Cerebellar nuclear complex (tissue), 1 donor: ENCODE measurements at regions not wholly inside any gene's neighbourhood (a gene's known extent, or its start where the extent isn't known, plus 50 kb on each side); places are given as distances from the start of the nearest gene placed in this dataset.

Source experiments
- DNase-seq, 2 experiments: peaks; one replicate each; lab custom pipeline; 2025; lab: John Stamatoyannopoulos, UW

DNA sequence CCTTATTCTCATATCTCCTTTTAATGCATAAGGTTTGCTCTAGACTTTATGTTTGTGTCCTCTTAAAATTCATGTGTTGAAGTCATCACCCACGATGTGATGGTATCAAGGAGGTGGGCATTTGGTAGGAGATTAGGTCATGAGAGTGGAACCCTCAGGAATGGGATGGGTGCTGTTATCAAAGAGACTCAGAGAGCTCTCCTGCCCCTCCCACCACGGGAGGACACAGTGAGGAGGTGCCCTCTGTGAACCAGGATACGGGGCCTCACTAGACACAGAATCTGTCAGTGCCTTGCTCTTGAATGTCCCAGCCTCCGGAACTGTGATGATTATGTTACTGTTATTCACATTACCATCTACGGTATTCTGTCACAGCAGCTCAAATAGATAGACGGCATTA, 359.0 kb downstream of the IRX1 start:
- no peak for DNase-seq

GRCh38 chr5:3957658-3958057, 362.0 kb downstream of the IRX1 start:
- no peak for DNase-seq

DNA sequence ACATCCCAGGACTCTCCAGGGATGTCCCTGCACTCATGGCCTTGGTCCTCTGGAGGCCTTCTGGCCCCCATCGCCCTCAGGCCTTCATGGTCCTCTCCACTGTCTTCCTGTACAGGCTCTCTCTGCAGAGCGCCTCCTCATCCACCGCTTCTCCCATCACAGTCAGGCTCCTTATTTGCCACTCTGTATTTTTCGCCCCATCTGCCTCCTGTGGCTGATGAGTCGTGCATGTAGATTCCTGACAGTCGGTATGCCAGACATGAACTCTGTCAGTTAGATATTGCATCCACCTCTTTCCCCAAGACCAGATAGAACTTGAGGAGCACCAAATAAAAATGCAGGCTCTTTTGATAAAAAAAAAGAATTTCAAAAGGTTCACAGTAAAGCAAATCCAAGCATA, 362.8 kb downstream of the IRX1 start:
- DNase-seq, result no peak

- DNase-seq, result no peak
Observed at GRCh38 chr5:3962113-3962512, 366.5 kb downstream of the IRX1 start.

DNA sequence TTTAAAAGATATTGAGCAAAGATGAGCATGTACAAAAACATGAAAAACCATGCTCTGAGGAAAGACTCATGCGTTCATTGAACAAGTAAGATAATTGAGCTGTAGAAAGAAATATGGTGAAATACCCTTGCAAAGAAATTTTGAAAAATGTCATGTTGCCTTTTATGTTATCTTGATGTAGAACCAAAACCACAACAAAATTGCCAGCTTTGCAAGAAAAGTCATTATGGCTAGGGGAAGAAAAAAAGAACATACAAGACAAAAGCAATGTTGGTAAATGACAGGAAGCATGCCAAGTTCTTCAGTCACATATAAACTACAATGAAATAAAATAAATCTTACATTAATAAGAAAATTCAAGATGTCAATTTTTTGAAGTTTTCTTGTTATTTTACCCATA, 368.0 kb downstream of the IRX1 start:
- DNase-seq, result no peak

- no peak for DNase-seq
Observed at GRCh38 chr5:3980156-3980555, 384.5 kb downstream of the IRX1 start.

DNA sequence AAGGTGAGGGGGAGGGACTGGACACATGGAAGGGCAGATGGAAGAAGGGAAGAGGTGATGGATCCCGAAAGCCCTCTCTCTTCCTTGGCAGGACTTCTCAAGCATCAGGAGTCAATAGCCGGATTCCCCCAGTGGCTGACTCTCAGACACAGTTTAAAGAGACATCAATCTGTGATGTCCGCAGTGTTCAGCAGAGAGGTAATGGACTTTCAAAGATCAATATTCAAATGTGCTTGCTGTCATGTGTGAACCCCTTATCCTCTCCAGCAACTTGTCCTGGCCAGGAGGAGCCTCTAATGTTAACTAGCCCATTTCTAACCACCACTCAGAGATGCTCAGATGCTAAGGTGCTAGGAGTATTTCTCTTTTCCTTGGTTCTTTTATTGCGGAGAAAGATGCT, 392.2 kb downstream of the IRX1 start:
- DNase-seq, result no peak

- no peak for DNase-seq
Observed at GRCh38 chr5:3993856-3994473, 398.3 kb downstream of the IRX1 start.

- DNase-seq, result no peak
Observed at GRCh38 chr5:3994628-3995027, 399.0 kb downstream of the IRX1 start.

DNA sequence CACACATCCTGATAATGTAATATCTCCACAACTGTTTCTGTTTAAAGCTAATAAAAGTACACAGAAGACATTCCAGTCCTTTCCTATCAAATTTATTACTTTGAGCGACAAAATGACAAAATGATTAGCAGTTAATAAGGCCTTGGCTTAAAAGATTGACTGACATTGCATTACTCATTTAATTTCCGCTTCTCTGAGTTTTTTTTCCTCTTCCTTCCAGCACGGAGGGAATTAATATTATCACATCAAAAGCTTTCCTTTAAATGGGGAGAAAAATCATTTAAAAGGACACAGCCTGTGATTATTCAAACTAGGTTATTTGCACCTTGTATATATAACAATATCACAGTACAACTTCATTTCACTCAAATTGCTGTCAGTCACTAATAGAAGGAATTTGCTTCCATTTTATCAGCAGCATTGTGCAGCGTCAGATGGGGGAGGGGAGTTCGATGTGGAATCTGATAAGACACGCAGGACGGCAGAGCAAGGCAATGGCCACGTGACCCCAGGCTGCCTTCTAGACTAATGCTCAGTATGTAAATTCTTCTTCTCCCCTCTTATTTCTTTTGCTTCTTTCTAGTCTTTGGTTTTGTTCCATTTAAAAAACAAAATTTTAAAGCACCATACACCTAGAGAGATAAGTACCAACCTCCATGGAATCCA, 400.5 kb downstream of the IRX1 start:
- no peak for DNase-seq

DNA sequence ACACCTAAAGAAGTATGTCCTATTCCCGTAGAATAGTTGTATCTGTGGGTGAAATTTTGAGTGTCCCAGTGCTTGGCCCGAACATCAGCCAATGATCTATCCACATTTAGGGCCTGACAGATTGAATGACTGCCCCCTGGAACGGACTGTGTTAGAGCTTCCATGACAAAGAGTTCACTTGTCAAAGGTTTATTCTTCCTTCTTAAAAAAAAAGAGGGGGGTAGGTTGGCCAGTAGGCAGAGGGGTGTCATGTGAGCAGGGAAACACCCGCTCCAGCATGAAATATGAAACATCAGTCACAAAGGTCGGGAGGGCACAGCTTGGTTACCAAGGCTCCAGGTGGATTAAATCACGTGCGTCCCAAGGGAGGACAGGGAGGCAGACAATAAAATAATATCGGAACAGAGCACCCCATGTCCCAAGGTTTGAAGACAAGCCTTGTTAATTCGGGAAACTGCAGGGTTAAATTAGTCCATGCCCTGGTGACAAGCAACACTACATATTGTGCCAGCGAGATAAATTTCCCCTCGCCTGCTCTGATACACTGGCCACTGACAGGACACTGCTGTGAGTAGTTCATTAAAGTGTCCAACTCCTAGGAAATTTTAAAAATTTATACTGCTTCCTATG, 401.2 kb downstream of the IRX1 start:
- no peak for DNase-seq

DNA sequence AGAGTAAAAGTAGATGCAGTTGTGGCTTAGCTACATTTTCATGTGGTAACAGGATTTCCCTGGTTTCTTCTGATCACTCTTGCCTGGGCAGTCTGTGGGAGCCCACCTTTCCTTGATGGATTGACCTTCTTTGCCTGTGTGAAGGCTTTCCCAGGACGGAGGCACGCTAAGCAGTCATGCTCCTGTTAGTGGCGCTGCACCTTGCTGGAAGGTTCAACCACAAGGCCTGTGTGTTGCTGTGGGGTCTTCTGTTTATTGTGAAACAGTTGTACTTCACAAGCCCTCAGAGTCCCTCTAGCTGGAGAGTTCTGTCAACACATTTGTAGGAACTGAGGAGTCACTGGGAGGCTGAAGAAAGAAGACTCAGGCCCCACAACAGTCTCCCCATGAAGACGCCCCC, 402.0 kb downstream of the IRX1 start:
- no peak for DNase-seq

DNA sequence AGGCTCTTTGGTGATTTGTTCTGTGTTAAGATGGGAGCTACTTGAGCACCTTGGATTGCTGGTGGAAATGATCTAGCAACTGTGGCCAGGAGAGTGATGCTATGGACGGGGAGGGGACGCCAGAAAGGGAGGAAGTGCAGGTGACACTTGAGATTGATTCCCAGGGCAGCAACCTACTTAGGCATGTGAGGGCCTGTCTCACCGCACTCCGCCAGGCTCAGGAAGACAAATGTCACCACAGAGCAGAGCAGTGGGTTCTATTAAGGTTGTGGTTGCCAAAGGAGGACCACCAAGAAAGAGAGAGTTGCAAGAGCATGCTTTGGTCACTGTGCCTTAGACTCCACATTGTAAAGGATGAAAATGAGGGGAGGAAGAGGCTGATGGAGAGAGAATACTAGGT, 404.3 kb downstream of the IRX1 start:
- no peak for DNase-seq

DNA sequence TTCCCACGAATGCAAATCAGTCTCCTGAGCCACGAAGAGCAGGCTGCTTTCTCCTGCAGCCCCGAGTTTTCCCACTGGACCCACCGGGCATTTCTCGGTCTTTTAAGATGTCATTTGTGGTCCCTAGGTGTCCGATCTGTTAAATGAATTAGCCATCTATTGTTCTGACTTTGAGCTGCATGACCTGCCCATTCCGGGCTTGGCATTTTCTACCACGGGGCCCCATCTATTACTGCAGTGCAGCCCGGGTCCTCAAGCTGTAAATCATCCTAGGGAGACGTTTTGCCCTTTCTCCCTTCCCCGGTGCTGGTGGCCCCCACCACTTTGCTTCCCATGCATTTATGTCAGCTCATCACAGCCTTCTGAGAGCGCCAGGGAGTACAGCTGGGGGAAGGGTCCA, 405.4 kb downstream of the IRX1 start:
- no peak for DNase-seq

DNA sequence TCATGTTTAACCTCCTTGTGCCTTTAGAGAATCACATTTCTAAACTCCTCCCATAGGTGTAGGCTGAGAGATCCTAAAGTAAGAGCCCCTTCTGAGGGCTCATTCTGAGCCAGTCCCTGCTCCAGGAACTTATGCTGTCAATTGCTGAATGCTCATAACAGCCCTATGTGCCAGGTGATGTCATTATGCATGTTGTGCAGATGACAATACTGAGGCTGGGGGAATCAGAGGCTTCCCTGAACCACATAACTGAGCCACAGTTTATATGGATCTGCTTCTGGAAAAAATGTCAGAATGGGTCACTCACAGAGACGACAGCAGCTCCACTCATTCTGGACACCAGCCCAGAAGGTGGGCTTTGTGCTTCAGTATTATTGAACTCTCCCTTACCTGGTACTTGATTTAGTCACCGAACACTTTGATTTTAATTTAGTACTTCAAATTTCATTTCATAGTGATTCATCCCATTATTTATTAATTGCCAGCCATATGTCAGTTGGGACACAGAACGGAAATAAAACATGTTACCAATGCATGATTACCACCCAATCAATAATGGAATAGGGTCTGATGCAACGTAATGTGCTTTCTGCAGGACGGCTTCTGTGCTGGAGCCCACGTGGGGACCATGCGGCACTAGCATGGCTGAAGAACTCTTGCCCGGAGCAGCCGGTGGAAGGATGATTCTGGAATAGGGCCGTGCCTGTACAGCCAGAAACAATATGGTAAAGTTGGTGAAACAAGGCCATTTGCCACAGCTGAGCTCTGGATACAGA, 406.3 kb downstream of the IRX1 start:
- no peak for DNase-seq

DNA sequence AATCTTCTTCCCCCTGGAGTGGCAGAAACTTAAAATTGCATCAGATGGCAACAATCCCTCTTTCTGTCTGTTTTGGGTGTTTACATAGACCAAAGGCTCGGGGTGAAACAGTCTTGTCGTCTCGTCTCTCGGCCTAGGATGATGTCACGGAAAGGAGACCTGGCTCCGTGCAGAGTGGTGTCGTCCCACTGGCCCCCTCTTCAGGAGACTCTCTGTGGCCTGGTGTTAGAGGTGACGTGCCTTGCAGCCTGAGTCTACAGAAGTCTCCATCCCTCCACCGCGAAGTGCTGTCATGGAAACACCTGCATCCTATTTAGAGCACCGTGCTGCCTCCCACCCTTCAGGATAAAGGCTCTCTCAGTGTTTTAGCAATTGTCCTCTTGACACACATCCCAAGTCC, 409.7 kb downstream of the IRX1 start:
- DNase-seq, result no peak

DNA sequence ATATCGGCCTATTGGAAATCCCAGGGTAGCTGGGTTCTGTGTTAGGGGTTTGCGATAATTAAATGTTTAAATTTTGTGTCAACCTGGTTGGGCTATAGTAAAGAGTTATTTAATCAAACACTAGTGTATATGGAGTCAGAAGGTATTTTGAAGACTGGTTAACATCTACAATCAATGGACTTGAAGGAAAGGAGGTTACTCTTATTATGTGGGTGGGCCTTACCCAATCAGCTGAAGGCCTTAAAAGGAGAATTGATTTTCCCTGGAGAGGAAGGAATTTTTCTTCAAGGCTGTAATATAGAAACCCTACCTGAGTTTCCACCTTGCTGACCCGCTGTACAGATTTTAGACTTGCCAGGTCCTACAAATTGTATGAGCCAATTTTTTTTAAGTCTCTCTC, 411.4 kb downstream of the IRX1 start:
- no peak for DNase-seq

GRCh38 chr5:4011943-4012342, 416.3 kb downstream of the IRX1 start:
- no peak for DNase-seq

DNA sequence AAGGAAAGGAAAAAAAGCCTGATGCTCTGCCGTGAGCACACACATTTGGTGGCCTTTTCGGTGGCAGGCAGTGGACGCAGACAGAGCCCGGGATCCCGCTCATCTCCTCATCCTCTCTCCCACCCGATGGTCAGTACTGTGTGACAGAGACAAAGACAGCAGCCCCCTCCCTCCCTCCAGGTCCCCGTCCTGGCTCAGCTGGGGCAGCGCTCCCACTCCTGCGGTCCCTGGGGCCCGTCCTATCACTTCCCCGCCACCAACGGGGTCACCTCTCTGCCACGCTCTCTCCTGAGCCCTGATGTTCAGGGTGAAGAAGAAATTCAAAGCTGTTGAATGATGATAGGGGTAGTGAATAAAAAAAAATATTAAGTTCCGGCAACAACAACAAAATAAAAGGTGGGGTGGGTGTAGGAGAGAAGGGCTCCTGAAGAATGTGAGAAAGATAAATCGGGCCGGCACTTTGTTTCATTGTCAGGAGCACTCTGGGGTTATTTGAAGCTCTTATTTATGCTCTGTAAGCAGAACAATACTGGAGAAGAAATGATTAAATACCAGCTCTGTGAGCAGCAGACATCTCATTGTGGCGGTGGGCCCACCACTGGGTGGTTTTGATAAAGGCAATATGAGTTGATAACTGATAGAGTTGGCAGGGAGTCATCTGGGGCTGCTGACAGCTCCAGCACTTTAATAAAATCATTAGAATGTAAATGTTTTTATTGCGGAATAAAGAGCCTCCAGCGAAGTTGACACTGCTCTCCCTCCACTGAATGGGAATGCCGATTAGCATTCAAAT, 417.7 kb downstream of the IRX1 start:
- no peak for DNase-seq

DNA sequence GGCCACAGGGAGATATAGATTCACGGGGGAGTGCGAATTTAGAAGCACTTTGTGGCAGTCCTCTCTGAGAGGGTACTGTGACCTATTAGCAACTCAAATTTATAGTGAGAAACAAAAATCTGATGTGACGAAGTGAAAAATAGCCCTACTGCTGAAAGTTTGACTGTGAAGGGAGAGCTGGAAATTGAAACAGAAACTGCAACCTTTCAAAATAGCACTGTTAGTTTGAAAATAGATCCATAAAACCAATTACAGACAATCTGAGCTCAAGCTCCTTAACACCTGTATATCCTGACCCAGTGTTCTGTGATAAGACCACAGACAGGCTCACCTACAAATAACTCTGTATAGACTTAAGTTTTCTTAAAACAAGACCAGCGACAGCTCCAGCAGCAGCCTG, 420.1 kb downstream of the IRX1 start:
- DNase-seq, result no peak

- DNase-seq, result no peak
Observed at GRCh38 chr5:4017076-4017803, 421.6 kb downstream of the IRX1 start.
